HG02678 (cell line): ENCODE measurements at regions not wholly inside any gene's neighbourhood (a gene's known extent, or its start where the extent isn't known, plus 50 kb on each side); places are given as distances from the start of the nearest gene placed in this dataset.
"Not testable (repeated sequence)": the region's sequence is repeated elsewhere in the genome, so short reads cannot be mapped to it uniquely, and the experiment has no call there.

Experiments
- ATAC-seq: cut with Tn5 transposase; IDR thresholded peaks from one replicate; pipeline ENCODE4 v1.9.1; 2021; ENCODE audit warnings: mild to moderate bottlenecking, moderate library complexity; ENCODE audit not compliant: unreplicated experiment

GRCh38 chr3:101913168-101913567, 63.9 kb downstream of the NFKBIZ start:
- ATAC-seq, result no peak

- ATAC-seq, result not testable (repeated sequence)
Measured at GRCh38 chr3:101917761-101918160, 68.4 kb downstream of the NFKBIZ start.

GRCh38 chr3:101922151-101922725, 72.9 kb downstream of the NFKBIZ start:
- ATAC-seq, result not testable (repeated sequence)

- not testable (repeated sequence) for ATAC-seq
Measured at GRCh38 chr3:101924621-101925020, 75.3 kb downstream of the NFKBIZ start.

- not testable (repeated sequence) for ATAC-seq
Measured at GRCh38 chr3:101925124-101925523, 75.8 kb downstream of the NFKBIZ start.

- no peak for ATAC-seq
Measured at GRCh38 chr3:101925564-101925963, 76.2 kb downstream of the NFKBIZ start.

GRCh38 chr3:101926594-101927105, 77.3 kb downstream of the NFKBIZ start:
- ATAC-seq, result no peak

GRCh38 chr3:101928890-101929289, 79.6 kb downstream of the NFKBIZ start:
- no peak for ATAC-seq

GRCh38 chr3:101931081-101931480, 81.8 kb downstream of the NFKBIZ start:
- ATAC-seq, result no peak

- no peak for ATAC-seq
Measured at GRCh38 chr3:101932326-101933068, 83.2 kb downstream of the NFKBIZ start.

- peak; percentile 84 for ATAC-seq
Measured at GRCh38 chr3:101936419-101937356, 87.4 kb downstream of the NFKBIZ start.

GRCh38 chr3:101938262-101938847, 89.0 kb downstream of the NFKBIZ start:
- peak; percentile 41 for ATAC-seq

- no peak for ATAC-seq
Measured at GRCh38 chr3:101939361-101940049, 90.2 kb downstream of the NFKBIZ start.

GRCh38 chr3:101940521-101941317, 91.4 kb downstream of the NFKBIZ start:
- no peak for ATAC-seq

- no peak for ATAC-seq
Measured at GRCh38 chr3:101941318-101942040, 92.2 kb downstream of the NFKBIZ start.

GRCh38 chr3:101942356-101942755, 93.0 kb downstream of the NFKBIZ start:
- ATAC-seq, result no peak

- no peak for ATAC-seq
Measured at GRCh38 chr3:101943029-101943428, 93.7 kb downstream of the NFKBIZ start.

- no peak for ATAC-seq
Measured at GRCh38 chr3:101944308-101944707, 95.0 kb downstream of the NFKBIZ start.

- no peak for ATAC-seq
Measured at GRCh38 chr3:101945980-101946379, 96.7 kb downstream of the NFKBIZ start.
